ENCODE measurements at regions not wholly inside any gene's neighbourhood (a gene's known extent, or its start where the extent isn't known, plus 50 kb on each side); places are given as distances from the start of the nearest gene placed in this dataset.

DNA sequence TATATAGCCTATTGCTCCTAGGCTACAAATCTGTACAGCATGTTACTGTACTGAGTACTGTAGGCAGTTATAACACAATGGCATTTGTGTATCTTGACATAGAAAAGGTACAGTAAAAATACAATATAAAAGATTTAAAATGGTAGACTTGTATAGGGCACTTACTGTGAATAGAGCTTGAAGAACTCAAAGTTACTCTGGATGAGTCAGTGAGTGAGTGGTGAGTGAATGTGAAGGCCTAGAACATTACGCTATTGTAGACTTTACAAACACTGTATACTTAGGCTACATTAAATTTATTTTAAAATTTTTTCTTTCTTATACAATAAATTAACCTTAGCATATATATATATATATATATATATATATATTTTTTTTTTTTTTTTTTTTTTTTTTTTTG is 140.0 kb upstream of the UBE2E1 start:
- TF ChIP-seq, protein P1, sequence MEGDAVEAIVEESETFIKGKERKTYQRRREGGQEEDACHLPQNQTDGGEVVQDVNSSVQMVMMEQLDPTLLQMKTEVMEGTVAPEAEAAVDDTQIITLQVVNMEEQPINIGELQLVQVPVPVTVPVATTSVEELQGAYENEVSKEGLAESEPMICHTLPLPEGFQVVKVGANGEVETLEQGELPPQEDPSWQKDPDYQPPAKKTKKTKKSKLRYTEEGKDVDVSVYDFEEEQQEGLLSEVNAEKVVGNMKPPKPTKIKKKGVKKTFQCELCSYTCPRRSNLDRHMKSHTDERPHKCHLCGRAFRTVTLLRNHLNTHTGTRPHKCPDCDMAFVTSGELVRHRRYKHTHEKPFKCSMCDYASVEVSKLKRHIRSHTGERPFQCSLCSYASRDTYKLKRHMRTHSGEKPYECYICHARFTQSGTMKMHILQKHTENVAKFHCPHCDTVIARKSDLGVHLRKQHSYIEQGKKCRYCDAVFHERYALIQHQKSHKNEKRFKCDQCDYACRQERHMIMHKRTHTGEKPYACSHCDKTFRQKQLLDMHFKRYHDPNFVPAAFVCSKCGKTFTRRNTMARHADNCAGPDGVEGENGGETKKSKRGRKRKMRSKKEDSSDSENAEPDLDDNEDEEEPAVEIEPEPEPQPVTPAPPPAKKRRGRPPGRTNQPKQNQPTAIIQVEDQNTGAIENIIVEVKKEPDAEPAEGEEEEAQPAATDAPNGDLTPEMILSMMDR (conservative IDR thresholded peaks at IDR 0.05; ENCODE audit: low read length) = no peak
- no peak for TF ChIP-seq EZH2phosphoT487 (IDR thresholded peaks at IDR 0.05; ENCODE audit: borderline replicate concordance)

Data from Loucy (cell line).